Gastroesophageal sphincter (tissue), 3 donors: ENCODE measurements at regions not wholly inside any gene's neighbourhood (a gene's known extent, or its start where the extent isn't known, plus 50 kb on each side); places are given as distances from the start of the nearest gene placed in this dataset.

Source experiments
- POLR2AphosphoS5 ChIP-seq: sonication (generic); formaldehyde crosslinking; IDR thresholded peaks from one replicate; pipeline ENCODE4 v1.6.1; 2017; ENCODE audit warnings: antibody characterized with exemption
- TF ChIP-seq, protein P1 (sequence below), 4 experiments: fragments of 200-600 bp in 2 of 4; fragments of 450-650 bp in 2 of 4; sonication (generic) in 1 of 4; IDR thresholded peaks; one replicate each; pipeline ENCODE4 v1.5.1; 2017 to 2019; ENCODE audit warnings: antibody characterized with exemption in 4 of 4, mild to moderate bottlenecking in 2 of 4, moderate library complexity in 2 of 4

GRCh38 chr17:77716289-77716926, 242.1 kb upstream of the TNRC6C start:
- TF ChIP-seq, protein P1, sequence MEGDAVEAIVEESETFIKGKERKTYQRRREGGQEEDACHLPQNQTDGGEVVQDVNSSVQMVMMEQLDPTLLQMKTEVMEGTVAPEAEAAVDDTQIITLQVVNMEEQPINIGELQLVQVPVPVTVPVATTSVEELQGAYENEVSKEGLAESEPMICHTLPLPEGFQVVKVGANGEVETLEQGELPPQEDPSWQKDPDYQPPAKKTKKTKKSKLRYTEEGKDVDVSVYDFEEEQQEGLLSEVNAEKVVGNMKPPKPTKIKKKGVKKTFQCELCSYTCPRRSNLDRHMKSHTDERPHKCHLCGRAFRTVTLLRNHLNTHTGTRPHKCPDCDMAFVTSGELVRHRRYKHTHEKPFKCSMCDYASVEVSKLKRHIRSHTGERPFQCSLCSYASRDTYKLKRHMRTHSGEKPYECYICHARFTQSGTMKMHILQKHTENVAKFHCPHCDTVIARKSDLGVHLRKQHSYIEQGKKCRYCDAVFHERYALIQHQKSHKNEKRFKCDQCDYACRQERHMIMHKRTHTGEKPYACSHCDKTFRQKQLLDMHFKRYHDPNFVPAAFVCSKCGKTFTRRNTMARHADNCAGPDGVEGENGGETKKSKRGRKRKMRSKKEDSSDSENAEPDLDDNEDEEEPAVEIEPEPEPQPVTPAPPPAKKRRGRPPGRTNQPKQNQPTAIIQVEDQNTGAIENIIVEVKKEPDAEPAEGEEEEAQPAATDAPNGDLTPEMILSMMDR (IDR thresholded peaks at IDR 0.05): no peak
- no peak for TF ChIP-seq POLR2AphosphoS5
